ENCODE measurements at regions not wholly inside any gene's neighbourhood (a gene's known extent, or its start where the extent isn't known, plus 50 kb on each side); places are given as distances from the start of the nearest gene placed in this dataset.

DNA sequence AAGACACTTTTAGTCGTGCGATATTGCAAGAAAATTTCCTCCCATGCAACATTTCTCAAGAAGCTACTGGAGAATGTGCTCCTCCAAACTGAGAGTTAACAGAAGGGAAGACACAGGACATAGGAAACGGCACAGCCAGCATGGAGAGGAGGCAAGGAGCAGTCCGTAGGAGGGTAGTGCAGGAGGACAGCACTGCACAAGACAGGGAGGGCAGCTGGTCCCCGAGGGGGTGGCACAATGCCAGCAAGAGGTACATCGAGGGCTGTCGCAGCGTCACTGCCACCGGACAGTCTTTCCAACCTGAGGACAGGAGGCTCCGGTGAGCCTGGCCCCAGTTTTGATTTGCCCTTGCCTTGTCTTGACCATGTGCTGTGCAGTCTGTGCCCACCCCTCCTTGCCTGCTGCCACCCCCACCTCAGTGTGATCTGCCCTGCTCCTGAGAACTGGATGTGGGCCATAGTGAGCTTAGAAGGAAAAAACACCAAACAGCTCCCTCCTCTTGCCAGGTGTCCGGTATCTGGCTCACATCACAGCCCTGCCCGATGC, 81.6 kb upstream of the LAPTM4A start:
- TF ChIP-seq, protein P1, sequence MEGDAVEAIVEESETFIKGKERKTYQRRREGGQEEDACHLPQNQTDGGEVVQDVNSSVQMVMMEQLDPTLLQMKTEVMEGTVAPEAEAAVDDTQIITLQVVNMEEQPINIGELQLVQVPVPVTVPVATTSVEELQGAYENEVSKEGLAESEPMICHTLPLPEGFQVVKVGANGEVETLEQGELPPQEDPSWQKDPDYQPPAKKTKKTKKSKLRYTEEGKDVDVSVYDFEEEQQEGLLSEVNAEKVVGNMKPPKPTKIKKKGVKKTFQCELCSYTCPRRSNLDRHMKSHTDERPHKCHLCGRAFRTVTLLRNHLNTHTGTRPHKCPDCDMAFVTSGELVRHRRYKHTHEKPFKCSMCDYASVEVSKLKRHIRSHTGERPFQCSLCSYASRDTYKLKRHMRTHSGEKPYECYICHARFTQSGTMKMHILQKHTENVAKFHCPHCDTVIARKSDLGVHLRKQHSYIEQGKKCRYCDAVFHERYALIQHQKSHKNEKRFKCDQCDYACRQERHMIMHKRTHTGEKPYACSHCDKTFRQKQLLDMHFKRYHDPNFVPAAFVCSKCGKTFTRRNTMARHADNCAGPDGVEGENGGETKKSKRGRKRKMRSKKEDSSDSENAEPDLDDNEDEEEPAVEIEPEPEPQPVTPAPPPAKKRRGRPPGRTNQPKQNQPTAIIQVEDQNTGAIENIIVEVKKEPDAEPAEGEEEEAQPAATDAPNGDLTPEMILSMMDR (IDR thresholded peaks at IDR 0.05), result no peak
- TF ChIP-seq POLR2A (IDR thresholded peaks at IDR 0.05), result no peak
- TF ChIP-seq POLR2AphosphoS5 (IDR thresholded peaks at IDR 0.05; ENCODE audit: insufficient read depth in 1 of 2, low read depth in 1 of 2), result no peak
- intact Hi-C loops (cut with DNase I), result no loop called here
- no peak for DNase-seq (ENCODE audit: extremely low spot score in 2 of 2)

DNA sequence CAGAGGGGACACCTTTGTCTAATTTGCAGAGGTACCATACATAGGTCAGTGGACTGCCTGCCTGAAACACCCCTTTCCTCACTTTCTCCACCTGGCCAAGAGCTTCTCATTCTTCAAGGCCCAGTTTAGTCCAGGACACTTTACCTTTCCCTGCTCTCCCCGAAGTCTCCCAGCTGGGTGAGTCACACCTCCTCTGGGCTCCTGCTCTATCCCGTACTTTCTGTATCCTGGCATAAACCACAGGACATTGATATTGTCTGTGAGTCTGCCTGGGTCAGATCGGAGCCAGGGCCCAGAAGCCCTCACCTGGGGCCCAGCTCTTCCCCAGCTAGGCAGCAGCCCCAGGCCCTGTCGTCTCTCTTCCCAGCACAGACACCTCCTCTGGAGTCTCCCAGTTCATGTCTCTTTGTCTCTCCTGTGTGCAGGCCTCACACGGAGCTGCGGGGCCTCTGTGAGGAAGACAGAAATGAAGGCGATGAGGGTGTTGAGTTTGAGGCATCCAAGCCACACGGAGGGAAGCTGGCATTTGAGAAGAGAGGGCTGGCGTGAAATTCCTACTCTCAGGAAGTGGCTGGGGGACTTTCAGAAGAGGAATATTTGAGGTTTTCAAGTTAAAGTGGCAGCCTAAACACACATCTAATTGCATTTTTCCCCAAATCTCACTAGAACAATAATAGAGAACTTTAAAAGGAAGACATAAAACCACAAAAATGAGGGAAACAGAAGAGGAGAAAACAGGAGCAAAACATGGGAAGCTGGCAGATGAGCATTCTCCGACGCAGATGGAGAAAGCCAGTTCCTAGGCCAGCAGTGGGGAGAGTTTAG, 79.6 kb upstream of the LAPTM4A start:
- no peaks in the 10 kb centered on the region for H3K27me3 ChIP-seq
- no peak overlapping the region for H3K27ac ChIP-seq
- peaks cover under 1% of the 10 kb centered on the region for H3K4me1 ChIP-seq
- no peak for DNase-seq (ENCODE audit: extremely low spot score in 2 of 2)
- no peaks in the 10 kb centered on the region for H3K36me3 ChIP-seq
- intact Hi-C loops (cut with DNase I), result no loop called here
- H3K9me3 ChIP-seq, result no peaks in the 10 kb centered on the region
- no peak overlapping the region for H3K4me3 ChIP-seq
- TF ChIP-seq, protein P1 (IDR thresholded peaks at IDR 0.05), result no peak

More for the DNA sequence above, 81.6 kb upstream of the LAPTM4A start:
- Histone ChIP-seq H3K27ac (no peak overlapping the region), H3K9me3 (no peaks in the 10 kb centered on the region), H3K4me3 (no peak overlapping the region), H3K4me1 (peaks cover 6% of the 10 kb centered on the region), H3K36me3 (no peaks in the 10 kb centered on the region), H3K27me3 (no peaks in the 10 kb centered on the region)

DNA sequence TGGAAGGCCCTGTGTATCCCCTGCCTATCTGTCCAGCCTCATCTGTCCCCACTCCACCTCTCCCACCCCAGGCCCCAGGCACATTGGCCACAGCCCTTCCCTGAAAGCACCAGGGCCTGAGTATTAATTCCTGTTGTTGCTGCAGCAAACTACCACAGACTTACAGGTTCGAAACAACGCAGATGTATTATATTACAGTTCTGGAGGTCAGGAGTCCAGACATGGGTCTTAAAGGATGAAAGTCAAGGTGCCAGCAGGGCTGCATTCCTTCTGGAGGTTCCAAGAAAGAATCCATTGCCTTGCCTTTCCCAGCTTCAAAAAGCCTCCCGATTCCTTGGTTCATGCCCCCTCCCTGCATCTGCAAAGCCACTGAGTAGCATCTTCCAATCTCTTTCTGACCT, 78.7 kb upstream of the LAPTM4A start:
- H3K36me3 ChIP-seq, result no peaks in the 10 kb centered on the region
- H3K9me3 ChIP-seq, result no peaks in the 10 kb centered on the region
- intact Hi-C loops (cut with DNase I), result no loop called here
- no peak overlapping the region for H3K4me3 ChIP-seq
- no peaks in the 10 kb centered on the region for H3K4me1 ChIP-seq
- no peak for DNase-seq (ENCODE audit: extremely low spot score in 2 of 2)
- no peaks in the 10 kb centered on the region for H3K27me3 ChIP-seq
- H3K27ac ChIP-seq, result no peak overlapping the region
- no peak for TF ChIP-seq POLR2AphosphoS5 (IDR thresholded peaks at IDR 0.05; ENCODE audit: insufficient read depth in 1 of 2, low read depth in 1 of 2)
- TF ChIP-seq POLR2A (IDR thresholded peaks at IDR 0.05), result no peak
- TF ChIP-seq, protein P1 (IDR thresholded peaks at IDR 0.05), result no peak

DNA sequence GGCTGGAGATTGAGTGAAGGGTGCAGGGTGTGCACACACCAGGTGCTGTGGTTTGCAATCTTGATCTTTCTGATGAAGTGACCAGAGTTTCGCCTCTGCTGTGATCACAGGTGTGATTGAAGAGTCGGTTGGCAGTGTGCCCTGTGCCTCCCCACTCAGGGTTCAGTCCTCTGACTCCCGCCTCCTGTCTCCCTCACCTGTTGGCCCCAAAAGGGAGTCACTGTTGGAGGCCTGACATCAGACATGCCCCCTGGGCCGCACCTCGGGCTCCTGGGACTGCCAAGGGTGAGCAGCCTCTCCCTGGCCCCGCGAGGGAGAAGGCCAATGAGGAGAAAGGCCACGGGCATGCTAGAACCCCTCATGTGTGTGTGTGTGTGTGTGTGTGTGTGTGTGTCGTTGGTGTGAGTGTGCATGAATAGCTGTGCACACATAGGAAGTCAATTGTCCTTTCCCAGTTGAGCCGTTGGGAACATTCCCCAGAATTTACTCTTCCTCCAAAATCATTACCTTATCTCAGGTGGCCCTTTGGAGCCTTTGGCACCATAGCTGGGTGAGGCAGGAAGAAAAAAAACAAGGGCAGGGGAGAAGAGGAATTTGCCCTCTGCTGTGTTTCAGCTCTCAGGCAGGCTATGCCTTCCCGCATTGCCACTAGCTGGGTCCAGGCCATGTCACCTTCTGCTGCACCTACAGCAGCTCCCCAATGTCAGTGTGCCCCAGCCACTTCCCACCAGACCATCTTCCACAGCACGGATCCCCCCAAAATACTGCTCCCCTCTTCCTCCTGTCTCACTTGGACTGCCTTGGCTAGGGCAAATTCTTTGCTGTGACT, 78.1 kb upstream of the LAPTM4A start:
- TF ChIP-seq POLR2A (IDR thresholded peaks at IDR 0.05) (no peak), POLR2AphosphoS5 (IDR thresholded peaks at IDR 0.05; ENCODE audit: insufficient read depth in 1 of 2, low read depth in 1 of 2) (no peak)
- H3K4me3 ChIP-seq, result no peak overlapping the region
- no peaks in the 10 kb centered on the region for H3K36me3 ChIP-seq
- H3K9me3 ChIP-seq, result no peaks in the 10 kb centered on the region
- DNase-seq (ENCODE audit: extremely low spot score in 2 of 2), result no peak
- no peak overlapping the region for H3K27ac ChIP-seq
- intact Hi-C loops (cut with DNase I), result no loop called here
- H3K4me1 ChIP-seq, result no peaks in the 10 kb centered on the region
- H3K27me3 ChIP-seq, result no peaks in the 10 kb centered on the region

DNA sequence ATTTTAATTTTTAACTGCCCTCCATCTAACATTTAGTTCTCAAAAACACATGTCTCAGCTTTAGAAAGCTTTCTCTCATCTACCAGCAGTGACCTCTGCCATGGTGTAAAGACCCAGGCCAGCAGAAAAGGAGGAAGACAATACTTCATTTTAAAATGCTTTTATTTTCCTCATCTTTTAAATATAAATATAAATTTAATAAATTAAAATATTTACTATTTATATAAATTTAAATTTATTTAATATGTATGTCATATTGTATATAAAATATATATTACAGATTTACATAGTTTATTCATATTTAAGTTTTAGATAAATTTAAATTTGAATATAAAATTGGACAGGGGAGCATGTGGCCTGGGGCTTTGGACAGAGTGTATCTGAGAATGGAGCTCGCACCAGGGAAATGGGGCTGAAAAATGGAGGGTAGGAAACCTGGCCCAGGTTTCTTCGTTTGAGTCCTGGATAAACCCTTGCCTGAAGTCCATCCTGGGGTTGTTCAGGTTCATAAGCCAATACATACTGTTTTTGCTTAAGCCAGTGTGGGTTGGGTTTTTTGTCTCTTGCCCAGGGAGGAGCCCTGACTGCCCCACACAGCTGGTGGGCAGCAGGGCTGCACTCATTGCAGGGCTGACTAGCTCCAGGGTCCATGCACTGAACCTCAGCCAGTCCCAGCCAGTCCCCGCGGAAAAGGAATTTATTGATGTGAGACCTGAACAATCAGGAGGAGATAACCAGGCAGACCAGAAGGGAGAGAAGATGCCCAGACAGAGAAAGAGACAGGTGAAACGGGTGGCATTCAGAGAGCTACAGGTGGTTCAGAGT, 77.3 kb upstream of the LAPTM4A start:
- intact Hi-C loops (cut with DNase I), result no loop called here
- no peak overlapping the region for H3K27ac ChIP-seq

More for the DNA sequence above, 77.3 kb upstream of the LAPTM4A start:
- Histone ChIP-seq H3K9me3 (no peaks in the 10 kb centered on the region), H3K4me1 (no peaks in the 10 kb centered on the region), H3K27me3 (no peaks in the 10 kb centered on the region), H3K4me3 (no peak overlapping the region), H3K36me3 (no peaks in the 10 kb centered on the region)
- no peak for TF ChIP-seq POLR2A (IDR thresholded peaks at IDR 0.05)
- TF ChIP-seq, protein P1 (IDR thresholded peaks at IDR 0.05), result no peak
- no peak for TF ChIP-seq POLR2AphosphoS5 (IDR thresholded peaks at IDR 0.05; ENCODE audit: insufficient read depth in 1 of 2, low read depth in 1 of 2)
- no peak for DNase-seq (ENCODE audit: extremely low spot score in 2 of 2)

Measured in vagina (tissue), 2 donors.